NK-92 (cell line): ENCODE measurements at regions not wholly inside any gene's neighbourhood (a gene's known extent, or its start where the extent isn't known, plus 50 kb on each side); places are given as distances from the start of the nearest gene placed in this dataset.
A peak's percentile ranks its signal among the peaks of the same experiment; 100 is the strongest.
"Not testable (repeated sequence)": the region's sequence is repeated elsewhere in the genome, so short reads cannot be mapped to it uniquely, and the experiment has no call there.

Experiments used
- DNase-seq: peaks from one replicate; lab custom pipeline; 2025; ENCODE audit not compliant: unreplicated experiment; lab: John Stamatoyannopoulos, UW

DNA sequence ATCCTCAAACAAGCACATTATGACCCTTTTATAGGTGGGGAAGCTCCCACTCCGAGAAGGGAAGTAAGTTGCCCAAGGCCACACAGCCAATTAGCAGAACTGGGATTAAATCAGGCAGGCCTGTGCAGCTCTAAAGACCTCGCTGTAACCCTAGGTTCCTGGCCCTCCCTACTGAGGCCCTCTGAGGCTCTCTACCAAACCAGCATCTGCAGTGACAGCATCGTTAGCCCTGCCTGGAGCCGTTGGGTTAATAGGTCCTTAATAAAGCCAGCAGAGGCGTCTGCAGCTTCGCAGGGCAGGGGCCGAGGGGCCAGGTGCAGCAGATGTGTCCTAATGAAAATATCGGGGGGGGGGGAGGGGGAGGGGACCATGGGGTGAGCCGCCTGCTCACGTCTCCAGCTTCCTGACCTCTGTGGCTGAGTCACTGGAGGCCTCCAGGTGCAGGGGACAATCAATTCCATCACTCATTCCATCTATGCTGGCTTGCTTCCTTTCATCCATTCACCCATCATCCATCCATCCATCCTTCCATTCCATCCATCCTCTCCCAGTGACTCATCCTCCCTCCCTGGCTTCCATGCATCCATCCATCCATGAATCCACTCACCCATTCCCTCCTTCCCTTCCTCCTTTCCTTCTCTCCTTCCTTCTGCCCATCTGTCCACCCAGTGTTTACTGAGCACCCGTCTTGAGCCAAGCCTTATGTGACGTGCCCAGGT, 203.9 kb downstream of the C9orf50 start:
- no peak for DNase-seq

DNA sequence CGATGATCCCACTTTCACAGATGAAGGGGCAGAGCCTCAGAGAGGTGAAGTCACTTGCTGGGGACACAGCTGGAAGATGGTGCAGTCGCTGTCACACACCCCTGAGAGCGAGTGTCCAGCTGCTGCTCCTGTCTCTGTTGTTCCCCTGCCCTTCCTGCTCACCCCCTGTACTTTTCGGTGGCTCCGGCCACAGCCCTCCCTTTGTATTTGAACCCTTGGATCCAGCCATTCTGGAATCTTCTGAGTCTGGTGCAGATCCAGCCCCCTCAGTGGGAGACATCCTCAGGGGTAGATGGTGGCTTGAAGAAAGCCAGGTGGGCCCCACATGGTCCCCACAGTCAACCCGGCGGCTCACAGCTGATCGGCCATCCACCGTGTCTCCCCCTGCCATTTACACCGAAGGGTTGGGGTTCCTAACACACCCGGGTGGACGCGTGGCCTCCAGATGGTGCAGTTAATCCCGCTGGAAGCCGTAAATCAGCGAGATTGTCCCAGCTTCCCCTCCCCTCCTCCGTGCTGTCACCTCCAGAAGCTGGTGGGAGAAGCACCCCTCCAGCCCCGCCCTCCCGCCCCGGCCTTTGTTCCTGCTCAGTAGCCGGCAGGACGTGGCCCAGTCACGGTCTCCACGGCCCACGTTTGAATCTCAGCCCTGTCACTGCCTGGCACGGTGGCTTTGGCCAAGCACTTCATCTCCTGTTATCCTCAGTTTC, 204.8 kb downstream of the C9orf50 start:
- DNase-seq, result no peak

DNA sequence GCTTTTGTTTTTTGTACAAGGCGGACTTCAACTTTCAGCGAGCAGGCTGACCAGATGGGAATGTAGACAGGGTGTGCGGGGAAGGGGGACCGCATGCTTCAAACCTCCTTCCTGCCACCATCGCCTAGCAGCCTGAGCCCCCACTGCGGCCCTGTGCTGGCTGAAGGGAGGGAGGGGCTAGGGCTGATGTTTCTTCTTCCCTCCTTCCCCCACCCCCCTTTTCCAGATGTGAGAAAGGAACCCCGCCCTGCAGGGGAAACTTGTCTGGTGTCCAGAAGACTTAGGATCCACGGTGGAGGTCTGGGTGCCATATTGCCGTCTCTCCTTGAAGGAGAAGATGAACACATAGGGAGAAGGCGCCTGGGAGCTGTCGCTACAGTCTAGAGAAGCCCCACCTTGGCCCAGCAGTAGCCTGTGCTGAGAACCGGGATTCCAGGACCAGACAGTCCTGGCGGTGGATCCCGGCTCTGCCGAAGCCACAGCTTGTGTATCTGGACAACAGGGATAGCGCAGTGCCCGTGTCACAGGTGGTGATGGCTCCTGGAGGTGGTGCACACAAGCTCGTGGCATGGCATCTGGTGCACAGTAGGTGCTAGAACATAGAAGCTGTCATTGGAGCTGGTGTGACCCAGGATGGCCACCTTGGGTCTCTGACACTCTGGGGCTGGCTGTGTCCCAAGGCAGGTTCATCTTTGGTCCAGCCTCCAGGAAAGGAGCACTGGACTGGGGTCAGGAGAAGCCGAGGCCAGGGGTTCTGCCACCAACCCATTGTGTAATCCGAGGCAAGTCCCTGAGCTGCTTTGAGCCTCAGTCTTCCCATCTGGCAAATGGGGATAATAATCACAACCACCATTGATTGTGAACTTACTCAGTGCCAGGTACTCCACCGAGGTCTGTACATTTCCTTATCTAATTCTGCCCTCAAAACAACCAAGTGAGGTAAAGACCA, 205.6 kb downstream of the C9orf50 start:
- DNase-seq, result no peak

DNA sequence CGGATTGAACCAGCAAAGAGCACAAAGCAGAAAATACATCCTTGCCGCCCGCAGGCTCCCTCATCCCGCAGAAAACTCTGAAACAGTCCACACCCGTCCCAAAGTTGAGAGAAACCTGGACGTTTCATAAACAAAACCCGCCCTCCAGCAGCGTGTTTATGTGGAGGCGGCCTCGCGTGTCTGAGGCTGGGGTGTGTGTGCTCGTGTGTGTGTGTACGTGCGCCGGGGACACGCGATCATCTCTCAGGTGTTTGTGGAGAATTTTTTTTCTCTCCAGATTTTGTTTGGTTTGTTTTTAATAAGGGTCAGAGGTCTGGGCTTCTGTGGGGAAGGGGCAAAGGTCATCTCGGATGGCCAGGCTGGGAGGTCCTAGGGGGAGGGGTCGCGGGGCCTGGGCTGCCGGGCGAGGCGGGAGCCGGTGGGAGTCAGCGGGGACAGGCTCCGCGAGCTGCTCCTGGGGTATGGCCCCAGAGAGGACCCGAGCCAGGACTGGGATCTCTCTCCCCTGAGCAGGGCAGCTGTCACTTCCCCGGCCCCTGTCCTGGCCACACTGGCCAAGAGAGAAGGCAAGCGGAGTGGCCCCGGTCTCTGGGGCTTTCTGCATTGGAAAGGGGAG, 206.4 kb downstream of the C9orf50 start:
- no peak for DNase-seq

DNA sequence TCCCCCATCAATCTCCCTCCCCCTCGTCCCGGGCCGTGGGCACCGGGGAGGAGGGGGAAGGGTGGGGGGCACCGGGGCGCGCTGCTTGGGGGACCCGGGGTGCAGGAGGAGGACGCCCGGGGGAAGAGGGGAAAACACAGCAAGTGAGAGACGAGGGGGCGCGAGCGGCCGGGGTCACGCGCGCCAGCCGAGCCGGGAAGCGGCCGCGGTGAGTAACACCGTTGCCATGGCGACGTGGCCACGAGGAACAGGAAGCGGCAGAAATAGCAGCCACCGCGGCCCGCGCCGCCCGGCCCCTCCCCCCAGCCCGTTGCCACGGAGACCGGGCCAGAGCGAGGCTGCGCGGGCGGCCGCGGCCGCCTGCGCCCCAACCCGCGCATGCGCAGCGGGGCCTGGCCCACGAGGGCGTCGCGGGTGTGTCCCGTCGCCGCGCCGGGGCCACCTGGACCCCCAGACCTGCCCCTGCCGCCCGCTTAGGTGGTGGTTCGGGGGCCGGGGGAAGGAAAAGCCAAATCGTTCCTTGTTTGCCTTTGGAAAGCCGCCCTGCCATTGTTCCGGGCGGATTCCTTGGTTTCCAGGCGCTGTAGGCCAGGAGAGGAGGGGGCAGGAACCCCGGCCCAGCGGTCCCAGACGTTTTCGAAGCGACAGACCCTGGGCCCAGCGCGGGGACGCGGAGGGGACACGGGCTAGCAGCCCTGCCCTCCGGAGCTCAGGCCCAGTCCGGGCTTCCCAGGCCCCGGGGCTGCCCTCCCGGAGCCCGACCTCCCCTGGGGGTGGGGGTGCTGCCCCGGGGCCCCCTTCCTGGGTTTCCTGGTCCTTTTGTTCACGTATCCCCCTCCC, 207.1 kb downstream of the C9orf50 start:
- DNase-seq, result peak; percentile 70

DNA sequence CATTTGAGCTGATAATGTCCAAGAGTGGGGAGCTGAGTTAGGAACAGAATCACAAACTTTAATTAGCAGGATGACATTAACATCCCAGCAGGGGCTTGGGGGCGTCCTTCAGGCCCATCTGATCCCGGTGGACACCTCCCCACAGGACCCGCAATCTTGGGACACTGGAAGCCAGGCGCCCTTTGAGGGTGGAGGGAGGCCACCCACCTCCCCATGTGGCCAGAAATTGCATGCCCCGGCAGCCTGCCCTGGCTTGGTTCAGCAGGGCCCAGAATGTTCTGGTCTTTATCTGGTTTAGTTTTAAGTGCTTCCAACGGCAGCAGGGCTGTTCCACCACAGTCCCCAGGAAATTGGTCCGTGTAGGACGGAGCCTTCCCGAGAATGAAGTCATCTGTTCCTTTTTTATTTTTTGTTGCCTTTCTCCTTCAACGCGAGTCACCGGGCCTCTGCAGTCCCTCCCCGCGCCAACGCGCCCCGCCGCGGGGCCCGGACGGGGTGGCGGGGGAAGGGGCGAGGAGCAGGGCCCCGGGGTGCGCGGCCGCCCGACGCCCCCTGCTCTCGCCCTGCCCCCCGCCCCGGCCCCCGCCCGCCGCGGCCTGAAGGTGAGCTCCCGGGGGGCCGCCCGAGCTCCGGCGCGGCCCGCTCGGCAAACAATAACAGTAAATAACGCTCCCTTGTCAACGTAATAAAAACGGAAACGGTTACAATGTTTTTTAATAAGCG, 207.9 kb downstream of the C9orf50 start:
- no peak for DNase-seq

DNA sequence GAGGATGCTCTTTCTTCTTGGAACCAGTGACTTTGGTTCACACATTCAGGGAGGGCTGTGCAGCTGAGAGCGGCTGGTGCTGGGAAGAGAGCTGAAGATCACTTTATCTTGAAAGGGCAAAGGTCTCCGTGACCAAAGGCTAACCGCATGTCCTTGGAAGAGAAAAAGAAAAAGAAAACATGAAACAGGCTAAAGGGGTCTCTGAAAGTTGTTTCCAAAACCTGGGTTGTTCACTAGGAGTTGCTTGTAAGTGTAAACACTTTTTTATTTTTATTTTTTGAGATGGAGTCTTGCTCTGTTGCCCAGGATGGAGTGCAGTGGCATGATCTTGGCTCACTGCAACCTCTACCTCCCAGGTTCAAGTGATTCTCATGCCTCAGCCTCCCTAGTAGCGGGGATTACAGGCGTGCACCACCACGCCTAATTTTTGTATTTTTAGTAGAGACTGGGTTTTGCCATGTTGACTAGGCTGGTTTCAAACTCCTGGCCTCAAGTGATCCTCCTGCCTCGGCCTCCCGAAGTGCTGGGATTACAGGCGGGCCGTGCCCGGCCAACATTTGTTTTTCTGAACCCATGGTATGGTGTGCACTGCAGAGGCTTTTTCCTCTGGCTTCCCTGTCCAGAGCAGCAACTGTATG, 208.6 kb downstream of the C9orf50 start:
- DNase-seq, result not testable (repeated sequence)

DNA sequence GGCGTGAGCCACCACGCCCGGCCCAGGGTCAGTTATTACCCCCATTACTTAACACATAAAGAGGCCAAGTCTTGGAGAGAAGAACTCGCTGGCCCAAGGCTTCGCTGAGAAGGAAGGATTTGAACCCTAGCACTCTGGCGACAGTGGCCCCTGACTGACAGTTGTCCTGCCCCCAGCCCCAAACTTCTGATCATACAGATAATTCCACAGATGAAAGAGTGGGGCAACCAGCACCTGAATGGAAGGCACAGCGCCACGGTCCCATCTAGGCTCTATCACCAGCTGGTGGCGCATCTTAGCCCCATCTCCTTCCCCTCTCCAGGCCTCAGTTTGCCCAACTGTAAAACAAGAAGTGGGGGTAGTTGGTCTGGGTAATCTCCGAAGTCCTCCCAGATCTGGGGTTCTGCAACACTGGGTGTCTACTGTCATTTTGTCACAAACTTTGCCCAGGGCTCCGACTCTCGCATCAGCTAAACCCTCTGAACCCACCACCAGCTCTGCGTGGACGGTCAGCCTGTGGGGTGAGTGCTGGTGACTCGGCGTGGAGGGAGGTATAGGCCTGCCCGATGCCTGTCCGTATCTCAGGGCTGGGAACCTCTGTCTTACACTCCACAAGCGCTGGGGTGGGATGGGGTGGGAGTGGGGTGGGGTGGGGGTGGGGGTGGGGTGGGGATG, 209.3 kb downstream of the C9orf50 start:
- DNase-seq, result no peak

DNA sequence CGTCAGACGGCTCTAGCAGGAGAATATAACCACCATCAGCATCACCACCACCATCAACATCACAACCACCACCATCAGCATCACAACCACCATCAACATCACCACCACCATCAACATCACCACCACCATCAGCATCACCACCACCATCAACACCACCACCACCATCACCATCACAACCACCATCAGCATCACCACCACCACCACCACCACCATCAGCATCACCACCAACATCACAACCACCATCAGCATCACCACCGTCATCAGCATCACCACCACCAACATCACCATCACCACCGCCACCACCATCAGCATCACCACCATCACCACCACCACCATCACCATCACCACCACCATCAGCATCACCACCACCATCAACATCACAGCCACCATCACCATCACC, 210.7 kb downstream of the C9orf50 start:
- DNase-seq, result no peak

DNA sequence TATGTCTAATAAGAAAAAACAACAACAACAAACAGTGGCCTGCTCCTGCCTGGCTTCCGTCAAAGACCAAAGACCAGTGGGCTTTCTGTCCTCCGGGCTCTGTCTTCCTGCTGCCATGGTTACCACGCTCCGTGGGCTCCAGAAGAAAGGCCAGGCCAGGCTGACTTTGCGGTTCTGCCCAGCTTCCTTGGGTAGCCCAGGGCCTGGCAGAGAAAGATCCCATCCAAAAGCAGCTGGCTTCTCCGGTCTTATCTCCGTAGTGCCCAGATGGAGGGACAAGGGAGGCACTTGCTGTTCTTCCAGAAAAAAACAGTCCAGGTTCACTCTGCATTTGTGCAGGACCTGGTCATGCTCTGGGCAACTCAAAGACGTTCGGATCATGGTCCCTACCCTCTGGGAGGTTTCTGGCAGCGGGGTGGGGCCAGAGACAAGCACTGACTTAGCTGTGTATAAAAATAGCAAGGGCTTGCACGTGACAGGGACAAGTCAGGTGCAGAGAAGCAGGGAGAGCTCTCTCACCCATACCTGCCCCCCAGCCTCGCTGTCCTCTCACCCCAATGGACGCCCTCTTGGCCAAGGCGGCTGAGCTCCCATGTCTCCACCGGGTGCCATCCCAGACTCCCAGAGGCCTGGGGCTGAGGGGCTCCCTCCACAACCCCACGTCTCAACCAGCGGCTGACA, 212.2 kb downstream of the C9orf50 start:
- no peak for DNase-seq

DNA sequence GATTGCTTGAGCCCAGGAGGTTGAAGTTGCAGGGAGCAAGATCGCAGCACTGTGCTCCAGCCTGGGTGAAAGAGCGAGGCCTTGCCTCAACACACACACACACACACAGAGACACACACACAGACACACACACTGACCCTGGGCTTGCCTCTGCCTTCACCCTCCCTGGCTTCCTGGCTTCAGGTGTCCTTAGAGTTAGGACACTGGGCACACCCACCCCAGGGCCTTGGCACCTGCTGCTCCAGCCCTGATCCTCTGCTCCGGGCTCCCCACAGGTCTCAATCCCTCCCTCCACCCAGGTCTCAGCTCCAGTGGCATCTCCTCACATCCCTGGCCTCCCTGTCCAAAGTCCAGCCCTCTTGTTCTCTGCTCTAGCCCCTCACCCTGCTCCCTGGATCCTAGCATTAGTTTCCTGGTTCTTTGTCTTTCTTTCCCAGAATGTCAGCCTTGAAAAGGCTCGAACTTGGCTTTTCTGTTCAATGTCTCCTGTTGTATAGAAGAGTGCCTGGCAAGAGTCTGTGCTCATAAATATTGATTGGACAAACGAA, 212.9 kb downstream of the C9orf50 start:
- no peak for DNase-seq

DNA sequence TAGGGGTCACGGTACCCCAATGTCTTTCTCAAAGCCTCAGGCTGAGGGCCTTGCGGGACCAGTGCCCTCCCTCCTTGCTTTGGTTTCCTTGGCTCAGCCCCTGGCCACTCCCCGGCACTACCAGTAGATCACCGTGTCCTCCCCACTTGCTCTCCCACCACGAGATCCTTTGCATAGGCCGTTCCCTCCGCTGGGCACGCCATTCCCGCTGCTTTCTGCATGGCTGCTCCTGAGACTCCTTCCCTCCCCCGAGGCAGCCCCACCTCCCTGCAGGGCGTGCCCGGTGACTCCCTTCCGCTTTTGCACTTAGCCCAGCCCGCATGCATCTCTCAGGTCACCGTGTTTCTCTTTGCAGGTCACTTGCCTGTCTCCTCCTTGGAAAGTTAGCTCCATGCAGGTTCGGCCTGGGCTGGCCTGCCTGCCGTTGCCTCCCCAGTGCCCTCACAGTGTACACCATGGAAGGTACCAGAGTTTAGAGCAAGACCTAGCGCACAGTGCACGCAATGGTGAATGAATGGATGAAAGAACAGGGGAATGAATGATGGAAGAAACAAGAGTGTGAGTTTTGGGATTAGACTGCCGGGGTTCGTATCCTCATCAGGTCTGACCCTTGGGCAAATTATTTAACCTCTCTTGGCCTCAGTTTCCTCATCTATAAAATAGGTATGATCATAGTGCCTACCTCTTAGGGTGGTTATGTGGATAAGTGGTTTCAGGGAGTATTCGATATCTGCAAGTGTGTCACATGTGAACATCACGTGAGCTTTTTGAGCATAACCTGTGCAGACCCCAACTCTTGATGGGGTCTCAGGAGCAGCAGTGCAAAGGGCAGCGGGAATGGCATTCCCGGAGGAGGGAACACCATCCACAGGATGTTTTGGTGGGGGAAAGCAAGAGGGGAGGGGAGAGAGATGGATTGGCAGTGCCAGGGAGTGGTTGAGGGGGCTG, 214.3 kb downstream of the C9orf50 start:
- DNase-seq, result no peak

DNA sequence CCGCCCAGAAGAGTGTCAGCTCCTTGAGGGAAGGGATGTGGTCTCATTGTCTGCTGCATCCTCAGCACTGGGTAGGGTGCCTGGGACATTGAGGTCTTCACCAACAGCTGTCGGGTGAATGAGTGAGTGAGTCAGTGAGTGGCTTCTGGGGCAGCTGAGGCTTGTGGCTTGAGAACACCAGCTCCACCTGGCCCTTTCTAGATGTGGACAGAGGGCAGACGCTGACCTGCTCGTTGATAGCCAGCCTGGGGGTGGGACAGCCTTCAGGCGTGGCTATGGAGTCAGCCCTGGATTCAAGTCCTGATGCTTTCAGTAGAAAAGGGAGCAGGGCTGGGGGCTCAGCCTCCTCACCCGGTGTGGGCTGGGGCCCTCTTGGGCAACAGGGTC, 215.1 kb downstream of the C9orf50 start:
- DNase-seq, result no peak

DNA sequence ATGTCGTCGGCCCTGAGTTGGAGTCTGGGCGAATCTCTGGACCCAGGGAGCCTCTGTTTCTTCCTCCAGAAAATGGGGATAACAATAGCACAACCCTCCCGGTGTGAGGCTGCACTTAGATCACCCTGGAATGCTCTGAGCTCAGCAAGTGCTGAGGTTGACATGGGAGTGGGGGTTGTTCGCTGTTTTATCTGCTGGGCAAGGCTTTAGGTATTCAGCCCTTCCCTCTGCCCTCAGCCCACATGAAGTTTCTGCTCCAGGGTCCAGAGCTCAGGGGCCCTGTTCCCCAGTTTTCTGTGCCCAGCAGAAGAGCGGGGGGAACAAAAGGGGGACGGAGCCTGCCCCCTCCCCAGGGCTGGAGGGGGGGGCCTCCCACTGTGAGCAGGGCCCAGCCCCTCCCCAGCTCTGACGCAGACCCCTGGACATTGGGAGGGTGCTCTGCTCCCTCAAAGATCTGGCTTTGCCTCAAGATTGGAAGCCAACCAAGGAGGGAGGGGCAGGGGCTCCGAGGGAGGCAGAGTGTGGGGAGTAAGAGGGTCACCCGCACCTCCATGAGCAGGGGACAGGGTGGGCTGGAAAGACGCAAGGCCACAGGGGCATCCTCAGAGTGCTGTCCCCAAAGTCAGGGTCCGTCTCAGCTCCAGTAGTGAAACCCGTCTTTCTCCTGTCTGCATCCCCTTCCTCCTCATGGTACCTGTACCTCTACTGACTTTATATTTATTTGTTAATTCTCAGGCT, 215.6 kb downstream of the C9orf50 start:
- DNase-seq, result no peak

DNA sequence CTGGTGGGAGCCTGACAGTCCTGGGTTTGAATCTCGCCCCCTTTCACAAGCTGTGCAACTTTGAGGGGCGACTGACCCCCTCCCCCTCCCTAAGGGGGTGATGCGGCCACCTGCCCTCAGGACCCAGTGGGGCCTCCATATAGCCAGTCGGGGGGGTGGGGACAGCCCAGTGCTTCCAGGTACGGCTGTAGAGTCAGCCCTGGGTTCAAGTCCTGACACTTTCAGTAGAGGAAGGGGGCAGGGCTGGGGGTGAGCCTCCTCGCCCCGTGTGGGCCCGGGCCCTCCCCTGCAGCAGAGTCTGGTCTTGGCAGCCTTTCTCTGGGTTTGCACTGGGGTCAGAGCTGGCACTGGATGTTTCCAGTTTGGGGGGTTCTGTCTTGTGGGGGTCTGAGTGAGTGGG, 216.3 kb downstream of the C9orf50 start:
- DNase-seq, result no peak
